ENCODE measurements at regions not wholly inside any gene's neighbourhood (a gene's known extent, or its start where the extent isn't known, plus 50 kb on each side); places are given as distances from the start of the nearest gene placed in this dataset.

DNA sequence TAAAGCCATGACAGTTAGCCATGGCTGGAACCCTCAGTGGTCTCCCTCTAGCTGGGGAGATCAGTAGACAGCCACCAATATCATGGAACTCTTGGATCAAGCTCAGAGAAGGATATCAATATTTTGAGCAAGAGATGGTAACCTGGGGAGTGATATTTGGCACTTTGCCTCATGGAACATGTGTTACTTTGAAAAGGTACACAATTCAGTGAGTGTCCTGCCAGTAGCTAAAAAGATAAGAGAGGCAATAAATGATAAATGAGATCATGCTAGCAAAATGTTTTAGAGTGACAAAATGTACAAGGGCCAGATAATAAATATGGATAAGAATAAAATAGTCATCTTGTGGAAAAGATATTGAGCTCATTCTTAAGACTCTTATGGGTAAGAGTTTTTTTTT lies 1618.7 kb downstream of the OLFM4 start:
- TF ChIP-seq ZNF658 (tag by site-specific recombination; IDR thresholded peaks at IDR 0.05) (no peak), ZNF248 (tag by site-specific recombination; IDR thresholded peaks at IDR 0.05) (no peak), ZNF449 (tag by site-specific recombination; IDR thresholded peaks at IDR 0.05) (no peak)
- TF ChIP-seq, protein P1, sequence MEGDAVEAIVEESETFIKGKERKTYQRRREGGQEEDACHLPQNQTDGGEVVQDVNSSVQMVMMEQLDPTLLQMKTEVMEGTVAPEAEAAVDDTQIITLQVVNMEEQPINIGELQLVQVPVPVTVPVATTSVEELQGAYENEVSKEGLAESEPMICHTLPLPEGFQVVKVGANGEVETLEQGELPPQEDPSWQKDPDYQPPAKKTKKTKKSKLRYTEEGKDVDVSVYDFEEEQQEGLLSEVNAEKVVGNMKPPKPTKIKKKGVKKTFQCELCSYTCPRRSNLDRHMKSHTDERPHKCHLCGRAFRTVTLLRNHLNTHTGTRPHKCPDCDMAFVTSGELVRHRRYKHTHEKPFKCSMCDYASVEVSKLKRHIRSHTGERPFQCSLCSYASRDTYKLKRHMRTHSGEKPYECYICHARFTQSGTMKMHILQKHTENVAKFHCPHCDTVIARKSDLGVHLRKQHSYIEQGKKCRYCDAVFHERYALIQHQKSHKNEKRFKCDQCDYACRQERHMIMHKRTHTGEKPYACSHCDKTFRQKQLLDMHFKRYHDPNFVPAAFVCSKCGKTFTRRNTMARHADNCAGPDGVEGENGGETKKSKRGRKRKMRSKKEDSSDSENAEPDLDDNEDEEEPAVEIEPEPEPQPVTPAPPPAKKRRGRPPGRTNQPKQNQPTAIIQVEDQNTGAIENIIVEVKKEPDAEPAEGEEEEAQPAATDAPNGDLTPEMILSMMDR (tag by site-specific recombination; IDR thresholded peaks at IDR 0.05): no peak
